Lower leg skin (tissue), 4 donors: ENCODE measurements at regions not wholly inside any gene's neighbourhood (a gene's known extent, or its start where the extent isn't known, plus 50 kb on each side); places are given as distances from the start of the nearest gene placed in this dataset.

ENCODE experiments used
- DNase-seq, 2 donors: peaks; one replicate each; pipeline ENCODE4 v3.0.0-alpha.2; 2019; ENCODE audit warnings: low spot score in 2 of 2
- H3K4me3 ChIP-seq: fragments of 200-600 bp; sonication (generic); 2 replicates; pipeline ENCODE4 v1.5.1; 2017; ENCODE audit warnings: mild to moderate bottlenecking, low read depth; ENCODE audit not compliant: poor library complexity, severe bottlenecking
- POLR2A ChIP-seq, 2 donors: fragments of 450-650 bp; IDR thresholded peaks; one replicate each; pipeline ENCODE4 v1.6.1; 2016 to 2017; ENCODE audit warnings: antibody characterized with exemption in 2 of 2, mild to moderate bottlenecking in 1 of 2, moderate library complexity in 1 of 2
- WGBS, 2 donors: methylation state at CpG; one replicate each; pipeline ENCODE4 v1.1.5; 2018; 5-methylcytosine and 5-hydroxymethylcytosine counted together
- intact Hi-C: fragments of 100-400 bp; cut with DNase I; formaldehyde crosslinking; loops from one replicate; pipeline ENCODE4 v1.15.0; 2023; ENCODE audit warnings: low total_unique reads
- TF ChIP-seq, protein P1 (sequence below), 3 donors: fragments of 450-650 bp; IDR thresholded peaks; one replicate each; pipeline ENCODE4 v1.5.1; 2016; ENCODE audit warnings: antibody characterized with exemption in 3 of 3, mild to moderate bottlenecking in 3 of 3, moderate library complexity in 2 of 3

DNA sequence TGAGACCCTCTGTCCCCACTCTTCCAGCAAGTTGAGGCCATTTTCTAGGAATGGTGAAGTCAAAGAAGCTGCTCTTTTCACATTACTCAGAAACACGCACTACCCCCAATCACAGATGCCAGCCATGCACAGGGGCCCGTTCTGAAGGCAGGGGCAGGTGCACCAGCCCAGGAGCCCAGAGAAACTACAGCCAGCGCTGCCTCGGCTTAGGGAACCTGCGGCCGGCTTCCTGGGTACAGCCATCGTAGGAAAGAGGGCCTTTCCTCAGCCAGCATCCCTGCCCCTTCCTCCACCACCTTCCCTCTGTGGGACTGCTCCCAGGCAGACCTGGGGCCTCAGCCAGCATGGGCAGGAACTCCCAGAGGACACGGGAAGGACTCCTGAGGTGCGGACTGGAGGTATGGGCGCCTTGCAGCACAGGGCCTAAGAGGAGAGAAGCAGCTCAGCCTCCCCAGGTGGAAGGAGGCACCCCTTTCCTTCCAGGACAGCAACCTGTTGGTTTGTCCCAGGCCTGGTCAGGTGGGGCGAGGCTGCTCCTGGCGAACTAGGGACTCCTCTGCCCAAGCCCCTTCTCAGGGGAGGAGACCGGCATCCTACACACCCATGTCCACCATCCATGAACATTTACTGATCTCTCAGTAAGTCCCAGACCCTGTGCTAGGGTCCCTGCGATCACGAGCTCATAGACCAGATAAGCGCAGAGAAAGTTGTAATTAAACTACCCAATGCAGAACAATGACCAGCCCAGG lies 99.0 kb upstream of the ID2 start:
- WGBS, 2 donors: 93 to 94% methylated on average over 14 to 16 of the region's 16 CpGs
- intact Hi-C loops: no loop called here

DNA sequence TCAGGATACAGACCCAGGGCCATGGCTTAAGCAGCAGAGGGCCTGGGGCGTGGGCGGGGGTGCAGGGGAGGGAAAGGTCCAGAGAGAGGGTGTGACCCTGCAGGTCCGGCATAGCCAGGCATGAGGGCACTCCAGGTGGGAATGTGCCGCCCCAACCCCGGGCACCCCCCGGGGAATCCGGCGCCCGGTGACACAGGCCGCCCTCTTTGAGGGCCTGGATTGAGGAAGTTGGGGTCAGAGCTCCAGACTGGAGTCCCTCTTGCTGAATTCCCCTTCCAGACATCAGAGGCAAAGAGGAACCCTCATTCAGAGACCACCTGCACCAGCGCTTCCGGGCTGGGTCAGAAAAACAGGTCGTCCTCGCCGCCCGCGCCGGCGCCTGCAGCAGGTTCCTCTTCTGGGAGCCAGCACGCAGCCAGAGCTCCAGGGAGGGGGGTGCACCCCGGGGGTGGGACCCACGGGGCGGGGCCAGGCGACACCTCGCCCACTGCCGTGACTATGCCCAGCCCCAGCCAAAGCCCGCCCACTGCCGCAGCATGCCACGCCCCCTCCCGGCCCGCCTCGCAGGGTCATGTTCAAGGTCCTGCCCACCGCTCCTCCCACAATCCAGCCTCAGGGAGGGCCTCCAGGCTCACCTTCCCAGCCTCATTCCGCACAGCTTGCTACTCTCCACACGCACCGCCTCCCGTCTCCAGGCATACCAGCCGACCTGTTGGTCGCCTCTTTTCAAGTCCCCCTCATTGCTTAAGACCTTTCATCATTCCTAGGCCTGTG lies 98.3 kb upstream of the ID2 start:
- DNase-seq: peak; percentile 89 to 98
- intact Hi-C loops: no loop called here
- H3K4me3 ChIP-seq: no peak overlapping the region
- TF ChIP-seq, protein P1, sequence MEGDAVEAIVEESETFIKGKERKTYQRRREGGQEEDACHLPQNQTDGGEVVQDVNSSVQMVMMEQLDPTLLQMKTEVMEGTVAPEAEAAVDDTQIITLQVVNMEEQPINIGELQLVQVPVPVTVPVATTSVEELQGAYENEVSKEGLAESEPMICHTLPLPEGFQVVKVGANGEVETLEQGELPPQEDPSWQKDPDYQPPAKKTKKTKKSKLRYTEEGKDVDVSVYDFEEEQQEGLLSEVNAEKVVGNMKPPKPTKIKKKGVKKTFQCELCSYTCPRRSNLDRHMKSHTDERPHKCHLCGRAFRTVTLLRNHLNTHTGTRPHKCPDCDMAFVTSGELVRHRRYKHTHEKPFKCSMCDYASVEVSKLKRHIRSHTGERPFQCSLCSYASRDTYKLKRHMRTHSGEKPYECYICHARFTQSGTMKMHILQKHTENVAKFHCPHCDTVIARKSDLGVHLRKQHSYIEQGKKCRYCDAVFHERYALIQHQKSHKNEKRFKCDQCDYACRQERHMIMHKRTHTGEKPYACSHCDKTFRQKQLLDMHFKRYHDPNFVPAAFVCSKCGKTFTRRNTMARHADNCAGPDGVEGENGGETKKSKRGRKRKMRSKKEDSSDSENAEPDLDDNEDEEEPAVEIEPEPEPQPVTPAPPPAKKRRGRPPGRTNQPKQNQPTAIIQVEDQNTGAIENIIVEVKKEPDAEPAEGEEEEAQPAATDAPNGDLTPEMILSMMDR (IDR thresholded peaks at IDR 0.05): peak in 1 of 3 donors; percentile 90
- no peak for TF ChIP-seq POLR2A (IDR thresholded peaks at IDR 0.05)
- WGBS, 2 donors: 31 to 66% methylated on average over 22 to 39 of the region's 39 CpGs

More for the DNA sequence above, 99.0 kb upstream of the ID2 start:
- DNase-seq: peak in 1 of 2 donors; percentile 83
- H3K4me3 ChIP-seq: no peak overlapping the region
- TF ChIP-seq, protein P1 (IDR thresholded peaks at IDR 0.05): no peak
- TF ChIP-seq POLR2A (IDR thresholded peaks at IDR 0.05): no peak

DNA sequence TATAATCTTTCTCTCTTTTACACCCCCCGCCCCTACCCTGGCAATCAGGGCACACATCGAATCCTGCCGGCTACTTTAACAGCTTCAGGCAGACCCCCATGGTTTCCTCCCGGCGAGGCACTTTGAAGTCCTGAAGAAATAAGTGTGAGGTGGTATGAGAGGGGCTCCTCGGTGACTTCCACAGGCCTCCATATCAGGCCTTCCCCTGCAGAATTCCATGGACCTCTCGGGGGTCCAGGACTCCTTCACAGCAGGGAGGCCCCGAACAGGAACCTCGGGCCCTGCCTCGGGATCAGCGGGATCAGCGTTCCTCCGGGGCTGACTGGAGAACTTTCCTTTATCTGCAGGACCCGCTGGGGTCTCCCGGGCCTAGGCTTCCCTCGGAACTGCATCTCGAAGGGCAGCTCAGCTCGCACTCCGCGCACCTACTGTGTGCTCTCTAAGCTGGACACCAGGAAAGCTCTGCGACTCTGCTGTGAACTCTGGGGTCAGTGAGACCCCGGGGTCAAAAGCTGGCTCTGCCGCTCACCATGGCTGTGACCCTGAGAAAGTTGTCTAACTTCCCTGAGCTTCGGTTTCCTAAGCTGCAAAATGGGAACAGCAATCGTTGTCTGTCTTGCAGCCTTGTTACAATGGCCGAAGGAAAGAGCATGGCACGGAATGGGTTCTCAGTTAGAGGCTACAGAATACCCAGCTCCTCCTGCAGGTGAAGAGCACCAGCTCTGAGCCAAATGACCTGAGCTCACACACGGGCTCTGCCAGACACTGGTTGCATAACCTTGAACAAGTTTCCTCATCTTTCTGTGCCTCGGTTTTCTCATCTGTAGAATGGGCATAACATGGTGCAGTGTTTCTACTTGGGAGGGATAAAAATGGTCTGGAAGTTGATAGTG lies 97.4 kb upstream of the ID2 start:
- intact Hi-C loops: no loop called here
- no peak overlapping the region for H3K4me3 ChIP-seq
- WGBS, 2 donors: 71 to 78% methylated on average over 17 to 28 of the region's 29 CpGs
- no peak for TF ChIP-seq POLR2A (IDR thresholded peaks at IDR 0.05)
- TF ChIP-seq, protein P1 (IDR thresholded peaks at IDR 0.05): no peak
- DNase-seq: peak in 1 of 2 donors; percentile 68

DNA sequence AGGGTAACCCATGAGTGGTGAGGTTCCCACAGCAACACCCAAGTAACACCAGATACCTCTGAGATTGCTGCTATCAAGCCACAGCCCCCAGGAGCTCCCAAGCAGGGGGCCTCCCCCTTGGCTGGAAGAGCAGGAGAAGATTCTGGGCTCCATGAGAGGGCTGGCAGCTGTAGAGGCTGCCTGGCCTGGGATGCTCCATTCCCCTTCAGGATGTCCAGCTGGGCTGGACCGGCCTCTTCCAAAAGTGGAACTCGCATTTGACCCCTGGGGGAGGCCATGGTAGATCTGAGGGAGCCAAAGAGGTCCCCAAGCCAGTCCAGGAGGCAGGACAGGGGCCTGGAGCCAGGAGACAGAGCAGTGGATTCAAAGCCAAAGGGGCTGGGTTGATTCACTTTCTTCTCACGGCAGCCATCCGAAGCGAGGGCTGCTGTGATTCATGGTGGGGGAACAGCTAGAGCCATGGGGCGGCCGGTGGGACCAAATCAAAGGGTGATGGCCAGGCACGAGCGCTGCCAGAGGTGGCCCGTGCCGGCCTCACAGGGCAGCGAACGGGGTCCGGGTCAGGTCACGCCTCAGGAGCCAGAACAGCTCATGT lies 95.3 kb upstream of the ID2 start:
- 75 to 88% methylated on average over 14 to 15 of the region's 15 CpGs for WGBS, 2 donors
- DNase-seq: no peak
- intact Hi-C loops: no loop called here
- TF ChIP-seq, protein P1 (IDR thresholded peaks at IDR 0.05): no peak
- no peak for TF ChIP-seq POLR2A (IDR thresholded peaks at IDR 0.05)
- H3K4me3 ChIP-seq: no peak overlapping the region

DNA sequence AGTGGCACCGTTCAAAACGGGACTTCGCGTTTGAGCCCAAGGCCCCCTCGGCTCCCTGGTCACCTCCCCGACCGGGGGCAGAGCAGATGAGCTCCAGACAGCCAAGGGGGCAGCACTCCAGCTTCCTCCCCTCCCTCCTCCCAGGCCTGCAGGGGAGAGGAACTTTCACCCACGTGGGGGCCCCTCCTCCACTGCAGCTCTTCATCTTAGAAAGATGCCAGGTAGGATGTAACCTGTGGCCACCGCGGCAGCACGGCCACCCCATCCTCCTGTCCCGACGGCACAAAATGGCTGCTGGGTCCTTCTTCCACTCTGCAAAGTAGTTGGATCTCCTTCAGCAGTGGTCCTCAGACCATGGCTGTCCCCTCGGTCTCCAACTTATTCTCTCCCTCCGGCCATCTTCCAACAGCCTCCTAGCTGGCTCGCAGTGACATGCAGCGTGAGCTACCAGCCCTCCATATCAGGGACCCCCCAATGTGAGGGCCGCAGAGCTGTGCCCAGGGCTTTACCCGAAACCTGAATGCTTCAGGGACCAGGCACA lies 94.5 kb upstream of the ID2 start:
- no peak for DNase-seq
- WGBS, 2 donors: 73 to 77% methylated on average over 19 of the region's 19 CpGs
- intact Hi-C loops: no loop called here
- TF ChIP-seq, protein P1 (IDR thresholded peaks at IDR 0.05): no peak
- no peak for TF ChIP-seq POLR2A (IDR thresholded peaks at IDR 0.05)
- no peak overlapping the region for H3K4me3 ChIP-seq
